GM12891 (cell line): ENCODE measurements at regions not wholly inside any gene's neighbourhood (a gene's known extent, or its start where the extent isn't known, plus 50 kb on each side); places are given as distances from the start of the nearest gene placed in this dataset.

ENCODE experiments used
- PAX5 ChIP-seq: IDR thresholded peaks from 2 replicates; pipeline ENCODE4 v1.6.1; 2011; ENCODE audit warnings: low read length, moderate library complexity, mild to moderate bottlenecking; ENCODE audit not compliant: insufficient read depth, severe bottlenecking
- POLR2A ChIP-seq: IDR thresholded peaks from 2 replicates; pipeline ENCODE4 v1.6.1; 2011; ENCODE audit warnings: low read depth, low read length, control low read depth
- POLR2AphosphoS5 ChIP-seq: IDR thresholded peaks from 2 replicates; pipeline ENCODE4 v1.6.1; 2011; ENCODE audit warnings: low read depth, low read length, control low read depth
- SPI1 ChIP-seq: IDR thresholded peaks from 2 replicates; pipeline ENCODE4 v1.6.1; 2011; ENCODE audit warnings: low read depth, low read length, control low read depth
- TAF1 ChIP-seq: IDR thresholded peaks from 2 replicates; pipeline ENCODE4 v1.6.1; 2011; ENCODE audit warnings: low read depth, low read length, control low read depth

GRCh38 chr4:64796581-64796980 is 387.3 kb upstream of the TECRL start:
- TF ChIP-seq POLR2A (no peak), POLR2AphosphoS5 (no peak), PAX5 (no peak), TAF1 (no peak), SPI1 (no peak)
